ENCODE measurements at regions not wholly inside any gene's neighbourhood (a gene's known extent, or its start where the extent isn't known, plus 50 kb on each side); places are given as distances from the start of the nearest gene placed in this dataset.
"Not testable (repeated sequence)": the region's sequence is repeated elsewhere in the genome, so short reads cannot be mapped to it uniquely, and the experiment has no call there.

- DNase-seq (ENCODE audit: low read depth in 2 of 2), result no peak
These were observed 584.1 kb downstream of the TFAP2A start for GRCh38 chr6:9830808-9831207.

GRCh38 chr6:9825526-9825925, 589.3 kb downstream of the TFAP2A start:
- no peak for DNase-seq (ENCODE audit: low read depth in 2 of 2)

DNA sequence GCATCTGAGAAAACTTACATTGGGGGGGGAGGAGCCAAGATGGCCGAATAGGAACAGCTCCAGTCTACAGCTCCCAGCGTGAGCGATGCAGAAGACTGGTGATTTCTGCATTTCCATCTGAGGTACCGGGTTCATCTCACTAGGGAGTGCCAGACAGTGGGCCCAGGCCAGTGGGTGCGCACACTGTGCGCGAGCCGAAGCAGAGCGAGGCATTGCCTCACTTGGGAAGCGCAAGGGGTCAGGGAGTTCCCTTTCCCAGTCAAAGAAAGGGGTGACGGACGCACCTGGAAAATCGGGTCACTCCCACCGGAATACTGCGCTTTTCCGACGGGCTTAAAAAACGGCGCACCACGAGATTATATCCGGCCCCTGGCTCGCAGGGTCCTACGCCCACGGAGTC, 604.1 kb downstream of the TFAP2A start:
- DNase-seq (ENCODE audit: low read depth in 2 of 2), result not testable (repeated sequence)

- DNase-seq (ENCODE audit: low read depth in 2 of 2), result no peak
These were observed 604.6 kb downstream of the TFAP2A start for GRCh38 chr6:9810286-9810685.

DNA sequence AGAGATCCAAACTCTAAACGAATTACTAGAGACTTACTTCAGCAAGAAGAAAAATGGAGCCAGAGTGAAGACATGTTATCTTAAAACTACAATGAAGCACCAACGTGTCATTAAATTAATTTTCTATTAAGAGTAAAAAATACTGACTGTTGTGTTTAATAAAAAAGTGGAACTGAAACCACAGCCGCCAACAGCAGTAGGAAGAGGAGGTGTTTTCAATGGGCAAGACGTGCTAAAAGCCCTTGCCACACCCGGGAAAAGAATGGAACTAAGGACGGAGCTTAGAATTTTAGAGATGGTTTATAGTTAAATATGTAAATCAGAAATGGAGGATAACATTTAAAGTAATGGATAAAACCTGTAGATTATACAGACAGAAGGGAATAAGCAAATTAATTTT, 608.7 kb downstream of the TFAP2A start:
- DNase-seq (ENCODE audit: low read depth in 2 of 2), result no peak

GRCh38 chr6:9801249-9801754, 613.6 kb downstream of the TFAP2A start:
- DNase-seq (ENCODE audit: low read depth in 2 of 2), result no peak

GRCh38 chr6:9799582-9799981, 615.3 kb downstream of the TFAP2A start:
- DNase-seq (ENCODE audit: low read depth in 2 of 2), result no peak

DNA sequence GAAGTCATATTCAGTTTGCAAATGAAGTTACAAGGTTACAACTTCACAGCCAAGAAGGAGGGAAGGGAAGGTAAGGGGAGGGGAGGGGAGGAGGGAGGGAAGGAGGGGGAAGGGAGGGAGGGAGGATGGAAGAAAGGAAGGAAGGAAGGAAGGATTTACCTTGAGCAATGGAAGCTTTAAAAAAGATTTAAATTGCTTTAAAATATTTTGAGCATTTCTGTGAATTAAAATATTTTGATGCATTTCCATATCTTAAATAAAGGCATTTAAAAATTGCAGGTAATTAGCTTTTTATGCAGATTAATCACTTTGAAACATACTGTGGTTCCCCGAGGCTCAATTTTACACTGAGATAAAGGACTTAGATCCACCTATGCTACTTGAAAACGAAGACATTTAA, 618.0 kb downstream of the TFAP2A start:
- DNase-seq (ENCODE audit: low read depth in 2 of 2), result no peak

DNA sequence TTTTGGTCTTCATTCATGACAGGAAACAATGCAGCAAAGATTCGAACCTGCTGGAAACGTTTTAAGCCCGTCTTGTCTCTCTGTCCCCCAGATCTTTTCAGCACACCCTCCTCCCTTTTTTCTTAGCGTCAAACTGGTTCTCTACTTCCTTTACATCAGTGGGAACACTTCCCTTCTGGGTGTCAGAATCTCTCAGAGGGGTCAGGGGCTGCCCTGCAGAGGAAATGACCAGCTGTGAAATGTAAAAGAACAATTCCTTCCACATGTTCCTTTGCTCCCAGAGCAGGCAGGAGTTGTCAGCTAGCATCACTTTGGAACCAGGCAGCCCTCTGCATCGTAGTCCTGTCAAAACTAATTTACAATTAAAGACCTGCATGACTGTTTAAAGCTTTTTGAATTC, 619.0 kb downstream of the TFAP2A start:
- DNase-seq (ENCODE audit: low read depth in 2 of 2), result no peak

DNA sequence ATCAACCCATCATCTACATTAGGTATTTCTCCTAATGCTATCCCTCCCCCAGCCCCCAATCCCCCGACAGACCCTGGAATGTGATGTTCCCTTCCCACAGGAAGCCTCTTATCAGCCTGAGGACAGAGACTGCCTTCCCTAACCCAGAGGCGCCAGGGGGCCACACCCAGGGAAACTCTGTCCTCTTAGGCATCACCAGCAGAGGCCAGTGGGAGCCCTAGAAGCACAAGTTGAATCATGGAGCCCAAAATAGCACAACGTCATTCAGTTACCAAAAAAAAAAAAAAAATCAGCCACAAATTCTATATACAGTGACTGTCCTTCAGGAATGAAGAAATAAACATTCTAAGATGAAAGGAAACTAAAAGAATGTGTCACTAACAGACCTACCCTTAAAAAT, 625.7 kb downstream of the TFAP2A start:
- no peak for DNase-seq (ENCODE audit: low read depth in 2 of 2)

DNA sequence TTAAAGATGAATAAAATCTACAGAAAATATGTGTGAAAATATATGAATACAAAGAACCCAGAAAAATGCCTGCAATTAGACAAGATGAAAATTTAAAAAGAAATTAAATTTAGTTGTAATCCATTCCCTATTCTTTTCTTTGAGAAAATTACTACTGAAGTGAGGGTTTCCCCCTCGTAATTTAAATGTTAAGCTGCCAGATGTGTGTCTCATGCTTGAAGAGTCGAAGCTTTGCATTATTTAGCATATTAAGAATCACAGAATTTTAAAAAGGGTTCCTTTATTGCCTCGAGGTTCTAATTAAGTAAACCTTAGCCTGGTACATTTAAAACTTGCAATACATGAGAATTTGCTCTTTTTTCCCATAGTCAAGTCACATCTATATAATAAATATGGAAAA, 630.1 kb downstream of the TFAP2A start:
- no peak for DNase-seq (ENCODE audit: low read depth in 2 of 2)

DNA sequence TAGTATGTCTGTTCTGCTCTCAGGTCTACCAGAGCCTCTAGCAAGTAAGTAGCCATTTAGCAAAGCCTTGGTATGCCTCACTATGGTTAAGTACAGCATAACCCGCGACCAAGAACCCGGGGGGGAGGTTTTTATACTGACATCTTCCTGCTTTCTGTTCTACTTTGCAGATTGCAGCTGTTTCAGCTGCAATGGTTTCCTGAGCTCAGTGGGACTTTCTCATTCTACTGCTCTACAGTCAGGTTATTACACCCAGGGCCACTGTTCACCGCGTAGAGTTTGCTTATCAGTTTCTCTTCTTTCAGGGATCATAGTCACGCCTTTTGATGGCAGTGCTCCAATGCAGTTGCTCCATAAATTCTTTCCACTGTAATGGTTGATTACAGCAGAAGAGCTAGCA, 631.3 kb downstream of the TFAP2A start:
- DNase-seq (ENCODE audit: low read depth in 2 of 2), result no peak

- DNase-seq (ENCODE audit: low read depth in 2 of 2), result no peak
These were observed 648.5 kb downstream of the TFAP2A start for GRCh38 chr6:9766240-9766915.

DNA sequence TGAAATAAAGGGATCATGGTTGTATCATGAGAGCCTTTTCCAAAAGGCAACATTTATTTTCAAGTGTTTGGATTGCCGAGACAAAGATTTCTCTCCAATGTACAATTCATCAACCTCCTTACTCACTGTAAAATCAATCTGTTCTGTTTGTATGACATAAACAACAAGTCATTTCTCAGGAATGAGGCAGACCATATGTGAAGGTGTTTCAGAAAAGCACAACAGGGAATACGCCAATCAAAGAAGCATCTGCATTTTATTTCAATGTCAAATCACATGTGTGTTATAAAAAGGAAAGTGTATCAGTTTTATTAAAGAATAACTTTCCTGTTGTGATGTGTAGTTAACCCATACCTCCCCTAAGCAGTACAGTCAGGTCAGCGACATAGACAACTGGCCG, 653.7 kb downstream of the TFAP2A start:
- no peak for DNase-seq (ENCODE audit: low read depth in 2 of 2)

DNA sequence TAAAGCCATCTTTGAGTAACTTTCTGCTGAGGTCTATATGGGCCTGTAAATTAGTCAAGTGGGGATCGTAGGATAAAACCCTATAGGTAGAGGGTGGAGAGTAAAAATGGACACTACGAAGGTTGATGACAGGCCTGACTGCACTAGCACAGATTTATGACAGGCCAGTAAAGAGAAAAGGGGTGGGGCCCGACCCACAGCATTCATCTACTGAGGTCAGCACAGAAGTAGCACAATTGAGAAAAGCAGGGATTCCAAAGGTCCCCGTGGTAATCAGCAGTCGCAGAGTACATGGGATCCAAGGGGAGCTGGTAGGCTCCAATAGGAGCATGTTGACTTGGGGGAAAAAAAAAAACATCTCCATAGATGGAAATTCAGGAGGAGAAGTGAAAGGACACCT, 660.4 kb downstream of the TFAP2A start:
- DNase-seq (ENCODE audit: low read depth in 2 of 2), result no peak

GRCh38 chr6:9745966-9746365, 668.9 kb downstream of the TFAP2A start:
- no peak for DNase-seq (ENCODE audit: low read depth in 2 of 2)

DNA sequence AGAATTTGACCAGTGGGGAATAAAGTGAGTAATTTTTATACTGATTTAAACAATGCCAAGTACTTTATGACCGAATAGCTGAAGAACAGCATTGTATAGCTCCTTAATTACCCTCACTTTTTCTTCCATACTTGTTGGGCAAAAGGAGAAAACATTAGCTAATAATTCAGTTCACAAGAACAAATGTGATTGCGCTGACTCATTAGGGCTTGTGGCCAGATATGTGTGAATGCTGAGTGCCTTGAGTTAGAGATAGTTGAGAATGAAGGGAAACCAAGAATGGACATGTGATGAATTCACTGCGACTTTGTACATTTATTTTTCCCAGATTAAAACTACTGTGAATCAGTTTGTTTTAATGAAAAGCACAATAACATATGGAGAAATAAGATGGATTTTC, 669.4 kb downstream of the TFAP2A start:
- DNase-seq (ENCODE audit: low read depth in 2 of 2), result no peak

DNA sequence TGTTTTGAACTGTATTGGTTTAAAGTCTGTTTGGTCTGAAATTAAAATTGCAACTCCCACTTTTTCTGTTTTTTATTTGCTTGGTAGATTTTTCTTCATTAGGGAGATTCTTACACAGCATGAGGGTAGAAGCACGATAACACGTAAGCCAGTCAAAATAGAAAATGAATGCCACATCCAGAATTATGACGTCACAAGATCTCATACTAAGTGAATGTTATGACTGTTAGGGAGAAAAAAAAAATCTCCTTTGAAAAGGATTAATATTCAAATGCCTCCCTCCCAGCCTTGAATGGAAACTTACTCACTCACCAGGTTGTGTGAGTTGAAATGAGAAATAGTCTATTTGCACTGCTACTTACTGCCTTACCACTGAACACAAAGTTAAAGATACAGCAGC, 670.8 kb downstream of the TFAP2A start:
- no peak for DNase-seq (ENCODE audit: low read depth in 2 of 2)

GRCh38 chr6:9732056-9732455, 682.8 kb downstream of the TFAP2A start:
- no peak for DNase-seq (ENCODE audit: low read depth in 2 of 2)

DNA sequence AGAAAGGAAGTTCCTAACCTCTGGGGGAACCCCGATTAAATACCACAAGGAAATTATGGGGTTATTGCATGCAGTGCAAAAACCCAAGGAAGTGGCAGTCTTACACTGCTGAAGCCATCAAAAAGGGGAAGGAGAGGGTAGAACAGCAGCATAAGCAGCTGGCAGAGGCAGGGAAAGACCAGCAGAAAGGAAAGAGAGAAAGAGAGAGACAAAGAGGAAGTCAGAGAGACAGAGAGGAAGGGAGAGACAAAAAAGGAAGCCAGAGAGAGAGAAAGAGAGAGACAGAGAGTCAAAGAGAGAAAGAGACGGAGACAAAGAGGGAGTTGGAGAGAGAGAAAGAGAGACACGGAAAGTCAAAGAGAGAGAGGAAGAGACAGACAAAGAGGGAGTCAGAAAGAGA, 689.1 kb downstream of the TFAP2A start:
- not testable (repeated sequence) for DNase-seq (ENCODE audit: low read depth in 2 of 2)

GRCh38 chr6:9717568-9717967, 697.3 kb downstream of the TFAP2A start:
- DNase-seq (ENCODE audit: low read depth in 2 of 2), result no peak

DNA sequence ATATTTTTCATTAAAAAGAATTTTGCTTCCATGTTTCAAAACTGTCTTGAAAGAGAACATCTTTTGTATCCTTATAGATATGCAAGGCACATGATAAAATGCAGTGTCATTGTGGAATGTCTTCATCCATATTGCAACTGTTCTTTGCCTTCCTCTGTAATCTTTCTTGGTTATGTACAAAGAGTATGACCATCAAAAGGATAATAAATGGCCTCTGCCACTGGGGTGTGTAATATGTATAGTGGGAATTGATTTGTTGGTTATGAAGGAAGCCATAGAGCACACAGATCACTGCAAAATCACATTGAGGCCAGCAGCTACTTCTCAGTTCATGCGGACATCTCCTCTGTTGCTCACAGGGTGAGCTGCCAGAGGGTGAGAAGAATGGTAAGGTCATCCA, 703.5 kb downstream of the TFAP2A start:
- DNase-seq (ENCODE audit: low read depth in 2 of 2), result no peak

DNA sequence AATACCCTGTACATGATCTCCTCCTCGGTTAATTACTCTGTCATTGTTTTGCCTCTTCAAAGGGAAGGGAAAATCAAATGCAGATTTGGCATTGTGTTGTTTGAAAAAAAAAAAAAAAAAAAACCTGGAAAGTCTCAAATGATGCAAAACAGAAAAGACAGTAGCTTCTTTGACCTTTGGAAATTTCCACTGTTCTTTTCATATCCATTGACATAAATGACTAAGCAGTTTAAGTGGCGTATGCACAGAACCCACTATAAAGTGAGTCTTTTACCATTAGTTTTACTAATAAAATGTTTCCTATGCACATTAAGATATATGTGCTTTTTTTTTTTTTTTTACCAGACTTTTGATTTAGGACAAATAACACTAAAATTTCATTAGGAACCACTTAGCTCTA, 704.3 kb downstream of the TFAP2A start:
- DNase-seq (ENCODE audit: low read depth in 2 of 2), result no peak

- DNase-seq (ENCODE audit: low read depth in 2 of 2), result no peak
These were observed 706.3 kb downstream of the TFAP2A start for GRCh38 chr6:9708600-9708999.
